ENCODE measurements at regions not wholly inside any gene's neighbourhood (a gene's known extent, or its start where the extent isn't known, plus 50 kb on each side); places are given as distances from the start of the nearest gene placed in this dataset.

GRCh38 chr13:95485045-95485517, 67.4 kb upstream of the CLDN10 start:
- ATAC-seq (ENCODE audit: low read depth) (peak; percentile 54; the same call in 2 of the 3 replicates), DNase-seq (ENCODE audit: low spot score) (no peak)
- no peaks in the 10 kb centered on the region for H3K9me3 ChIP-seq (ENCODE audit: severe bottlenecking)
- no peak overlapping the region for H3K4me3 ChIP-seq (ENCODE audit: severe bottlenecking)
- TF ChIP-seq CTCF (IDR thresholded peaks at IDR 0.05; ENCODE audit: poor library complexity, severe bottlenecking) = no peak
- H3K27me3 ChIP-seq (ENCODE audit: insufficient read depth, poor library complexity, severe bottlenecking) = no peaks in the 10 kb centered on the region
- H3K27ac ChIP-seq (ENCODE audit: poor library complexity, severe bottlenecking) = peak overlapping the region; percentile 47
- H3K36me3 ChIP-seq (ENCODE audit: low read depth) = no peaks in the 10 kb centered on the region
- peaks cover 11% of the 10 kb centered on the region for H3K4me1 ChIP-seq (ENCODE audit: insufficient read depth, poor library complexity, severe bottlenecking)

- TF ChIP-seq CTCF (IDR thresholded peaks at IDR 0.05; ENCODE audit: poor library complexity, severe bottlenecking) = no peak
- peak overlapping the region; percentile 47 for H3K27ac ChIP-seq (ENCODE audit: poor library complexity, severe bottlenecking)
- H3K4me3 ChIP-seq (ENCODE audit: severe bottlenecking) = no peak overlapping the region
- peaks cover 11% of the 10 kb centered on the region for H3K4me1 ChIP-seq (ENCODE audit: insufficient read depth, poor library complexity, severe bottlenecking)
- H3K36me3 ChIP-seq (ENCODE audit: low read depth) = no peaks in the 10 kb centered on the region
- DNase-seq (ENCODE audit: low spot score) (no peak), ATAC-seq (ENCODE audit: low read depth) (peak; percentile 60)
- H3K27me3 ChIP-seq (ENCODE audit: insufficient read depth, poor library complexity, severe bottlenecking) = no peaks in the 10 kb centered on the region
- no peaks in the 10 kb centered on the region for H3K9me3 ChIP-seq (ENCODE audit: severe bottlenecking)
Observed at GRCh38 chr13:95485518-95486144, 66.9 kb upstream of the CLDN10 start.

GRCh38 chr13:95492044-95492801, 60.3 kb upstream of the CLDN10 start:
- no peak overlapping the region for H3K4me3 ChIP-seq (ENCODE audit: severe bottlenecking)
- peaks cover 5% of the 10 kb centered on the region for H3K4me1 ChIP-seq (ENCODE audit: insufficient read depth, poor library complexity, severe bottlenecking)
- ATAC-seq (ENCODE audit: low read depth) (peak; percentile 46; the same call in 2 of the 3 replicates), DNase-seq (ENCODE audit: low spot score) (peak; percentile 73)
- H3K27me3 ChIP-seq (ENCODE audit: insufficient read depth, poor library complexity, severe bottlenecking) = no peaks in the 10 kb centered on the region
- no peak overlapping the region for H3K27ac ChIP-seq (ENCODE audit: poor library complexity, severe bottlenecking)
- no peaks in the 10 kb centered on the region for H3K9me3 ChIP-seq (ENCODE audit: severe bottlenecking)
- H3K36me3 ChIP-seq (ENCODE audit: low read depth) = no peaks in the 10 kb centered on the region
- no peak for TF ChIP-seq CTCF (IDR thresholded peaks at IDR 0.05; ENCODE audit: poor library complexity, severe bottlenecking)

GRCh38 chr13:95494082-95494681, 58.3 kb upstream of the CLDN10 start:
- Histone ChIP-seq H3K27me3 (ENCODE audit: insufficient read depth, poor library complexity, severe bottlenecking) (no peaks in the 10 kb centered on the region), H3K36me3 (ENCODE audit: low read depth) (no peaks in the 10 kb centered on the region), H3K4me3 (ENCODE audit: severe bottlenecking) (no peak overlapping the region), H3K27ac (ENCODE audit: poor library complexity, severe bottlenecking) (no peak overlapping the region), H3K9me3 (ENCODE audit: severe bottlenecking) (no peaks in the 10 kb centered on the region), H3K4me1 (ENCODE audit: insufficient read depth, poor library complexity, severe bottlenecking) (peaks cover 5% of the 10 kb centered on the region)
- ATAC-seq (ENCODE audit: low read depth) (peak; percentile 64; the same call in 1 of the 3 replicates), DNase-seq (ENCODE audit: low spot score) (no peak)
- peak; percentile 83 for TF ChIP-seq CTCF (IDR thresholded peaks at IDR 0.05; ENCODE audit: poor library complexity, severe bottlenecking)

Data from RWPE2 (cell line).